ENCODE measurements at regions not wholly inside any gene's neighbourhood (a gene's known extent, or its start where the extent isn't known, plus 50 kb on each side); places are given as distances from the start of the nearest gene placed in this dataset.

DNA sequence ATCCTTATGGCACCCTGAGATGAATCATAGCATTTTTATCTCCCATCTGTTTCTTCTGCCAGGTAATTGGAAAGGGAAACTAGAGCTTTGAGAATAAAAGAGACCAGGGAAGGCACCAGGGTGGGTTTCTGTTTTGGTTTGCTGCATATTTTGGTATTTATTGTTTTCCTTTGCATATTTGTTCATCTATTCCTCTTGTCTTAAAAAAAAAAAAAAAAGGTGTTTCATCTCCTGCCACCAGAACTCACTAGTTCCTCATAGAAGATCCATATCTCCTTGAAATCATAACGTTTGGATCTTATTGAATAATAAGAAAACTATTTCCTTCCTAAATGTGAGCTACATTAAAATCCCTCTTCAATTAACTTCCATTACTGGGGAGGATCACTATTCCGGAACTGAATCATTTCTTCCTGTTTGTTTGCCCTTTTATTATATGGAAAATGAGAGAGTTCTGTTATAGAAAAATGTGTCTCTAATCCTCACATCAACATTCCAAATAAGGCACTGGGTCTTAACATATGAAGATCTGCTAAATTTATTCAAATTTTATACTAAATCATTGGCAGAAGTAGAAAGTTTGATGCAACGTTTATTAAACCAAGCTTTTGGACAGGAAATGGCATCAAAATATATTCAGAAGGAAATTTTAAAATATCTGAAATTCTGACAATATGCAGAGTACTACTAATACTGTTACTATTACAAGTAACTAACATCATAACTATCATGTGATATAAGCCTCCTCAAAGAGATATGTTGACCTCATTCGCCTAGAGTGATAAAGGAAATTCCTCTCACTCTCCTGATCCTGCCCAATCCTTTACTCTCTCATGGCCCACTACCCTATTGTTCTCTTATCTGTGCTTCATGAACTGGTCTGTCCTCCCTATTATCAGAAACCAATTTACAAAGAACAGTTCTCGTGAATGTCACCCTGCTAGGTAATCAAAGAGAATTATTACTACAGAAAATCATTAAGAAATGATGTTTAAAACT lies 229.4 kb upstream of the RSPO3 start:
- TF ChIP-seq POLR2AphosphoS5 (IDR thresholded peaks at IDR 0.05) = no peak
- TF ChIP-seq, protein P1, sequence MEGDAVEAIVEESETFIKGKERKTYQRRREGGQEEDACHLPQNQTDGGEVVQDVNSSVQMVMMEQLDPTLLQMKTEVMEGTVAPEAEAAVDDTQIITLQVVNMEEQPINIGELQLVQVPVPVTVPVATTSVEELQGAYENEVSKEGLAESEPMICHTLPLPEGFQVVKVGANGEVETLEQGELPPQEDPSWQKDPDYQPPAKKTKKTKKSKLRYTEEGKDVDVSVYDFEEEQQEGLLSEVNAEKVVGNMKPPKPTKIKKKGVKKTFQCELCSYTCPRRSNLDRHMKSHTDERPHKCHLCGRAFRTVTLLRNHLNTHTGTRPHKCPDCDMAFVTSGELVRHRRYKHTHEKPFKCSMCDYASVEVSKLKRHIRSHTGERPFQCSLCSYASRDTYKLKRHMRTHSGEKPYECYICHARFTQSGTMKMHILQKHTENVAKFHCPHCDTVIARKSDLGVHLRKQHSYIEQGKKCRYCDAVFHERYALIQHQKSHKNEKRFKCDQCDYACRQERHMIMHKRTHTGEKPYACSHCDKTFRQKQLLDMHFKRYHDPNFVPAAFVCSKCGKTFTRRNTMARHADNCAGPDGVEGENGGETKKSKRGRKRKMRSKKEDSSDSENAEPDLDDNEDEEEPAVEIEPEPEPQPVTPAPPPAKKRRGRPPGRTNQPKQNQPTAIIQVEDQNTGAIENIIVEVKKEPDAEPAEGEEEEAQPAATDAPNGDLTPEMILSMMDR (IDR thresholded peaks at IDR 0.05) = no peak
